Breast epithelium (tissue), 3 donors: ENCODE measurements at regions not wholly inside any gene's neighbourhood (a gene's known extent, or its start where the extent isn't known, plus 50 kb on each side); places are given as distances from the start of the nearest gene placed in this dataset.

Source experiments
- POLR2A ChIP-seq: fragments of 450-650 bp; IDR thresholded peaks from one replicate; pipeline ENCODE4 v1.6.1; 2016; ENCODE audit warnings: antibody characterized with exemption, mild to moderate bottlenecking, moderate library complexity
- POLR2AphosphoS5 ChIP-seq, 3 donors: sonication (generic); formaldehyde crosslinking; IDR thresholded peaks; one replicate each; pipeline ENCODE4 v1.6.1; 2017; ENCODE audit warnings: antibody characterized with exemption in 3 of 3
- TF ChIP-seq, protein P1 (sequence below), 3 donors: fragments of 450-650 bp; IDR thresholded peaks; one replicate each; pipeline ENCODE4 v1.5.1; 2016 to 2017; ENCODE audit warnings: antibody characterized with exemption in 3 of 3, mild to moderate bottlenecking in 3 of 3, moderate library complexity in 3 of 3

DNA sequence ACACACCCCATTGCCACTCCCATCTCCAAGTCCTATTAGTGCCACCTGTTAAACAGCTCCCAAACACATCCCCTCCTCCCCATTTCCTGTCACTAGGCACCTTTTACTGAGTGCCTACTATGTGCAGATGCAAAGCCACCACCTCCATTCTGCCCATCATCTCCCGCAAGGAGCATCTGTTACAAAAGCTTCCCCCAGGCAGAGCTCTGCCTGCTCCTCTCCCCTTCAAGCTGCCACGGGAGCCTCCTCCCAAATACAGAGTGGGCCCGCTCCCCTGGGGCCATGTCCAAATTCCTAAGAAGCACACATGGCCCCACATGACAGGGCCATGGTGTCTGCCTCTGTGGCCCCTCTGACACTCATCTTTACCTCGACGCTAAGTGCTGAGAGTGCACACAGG lies 149.7 kb downstream of the OAT start:
- TF ChIP-seq POLR2AphosphoS5 (IDR thresholded peaks at IDR 0.05) (no peak), POLR2A (no peak)
- TF ChIP-seq, protein P1, sequence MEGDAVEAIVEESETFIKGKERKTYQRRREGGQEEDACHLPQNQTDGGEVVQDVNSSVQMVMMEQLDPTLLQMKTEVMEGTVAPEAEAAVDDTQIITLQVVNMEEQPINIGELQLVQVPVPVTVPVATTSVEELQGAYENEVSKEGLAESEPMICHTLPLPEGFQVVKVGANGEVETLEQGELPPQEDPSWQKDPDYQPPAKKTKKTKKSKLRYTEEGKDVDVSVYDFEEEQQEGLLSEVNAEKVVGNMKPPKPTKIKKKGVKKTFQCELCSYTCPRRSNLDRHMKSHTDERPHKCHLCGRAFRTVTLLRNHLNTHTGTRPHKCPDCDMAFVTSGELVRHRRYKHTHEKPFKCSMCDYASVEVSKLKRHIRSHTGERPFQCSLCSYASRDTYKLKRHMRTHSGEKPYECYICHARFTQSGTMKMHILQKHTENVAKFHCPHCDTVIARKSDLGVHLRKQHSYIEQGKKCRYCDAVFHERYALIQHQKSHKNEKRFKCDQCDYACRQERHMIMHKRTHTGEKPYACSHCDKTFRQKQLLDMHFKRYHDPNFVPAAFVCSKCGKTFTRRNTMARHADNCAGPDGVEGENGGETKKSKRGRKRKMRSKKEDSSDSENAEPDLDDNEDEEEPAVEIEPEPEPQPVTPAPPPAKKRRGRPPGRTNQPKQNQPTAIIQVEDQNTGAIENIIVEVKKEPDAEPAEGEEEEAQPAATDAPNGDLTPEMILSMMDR (IDR thresholded peaks at IDR 0.05) = no peak
